Ishikawa (cell line): ENCODE measurements at regions not wholly inside any gene's neighbourhood (a gene's known extent, or its start where the extent isn't known, plus 50 kb on each side); places are given as distances from the start of the nearest gene placed in this dataset.

Source experiments
- CEBPB ChIP-seq: IDR thresholded peaks from 2 replicates; pipeline ENCODE4 v1.6.1; 2012
- MAX ChIP-seq: IDR thresholded peaks from 2 replicates; pipeline ENCODE4 v1.6.1; 2012
- RAD21 ChIP-seq: IDR thresholded peaks from 2 replicates; pipeline ENCODE4 v1.6.1; 2012; ENCODE audit warnings: low read depth
- REST ChIP-seq: IDR thresholded peaks from 2 replicates; pipeline ENCODE4 v1.6.1; 2012; ENCODE audit warnings: low read depth, mild to moderate bottlenecking
- TCF12 ChIP-seq: IDR thresholded peaks from 2 replicates; pipeline ENCODE4 v1.6.1; 2012; ENCODE audit warnings: low read depth
- TEAD4 ChIP-seq: IDR thresholded peaks from 2 replicates; pipeline ENCODE4 v1.6.1; 2012

DNA sequence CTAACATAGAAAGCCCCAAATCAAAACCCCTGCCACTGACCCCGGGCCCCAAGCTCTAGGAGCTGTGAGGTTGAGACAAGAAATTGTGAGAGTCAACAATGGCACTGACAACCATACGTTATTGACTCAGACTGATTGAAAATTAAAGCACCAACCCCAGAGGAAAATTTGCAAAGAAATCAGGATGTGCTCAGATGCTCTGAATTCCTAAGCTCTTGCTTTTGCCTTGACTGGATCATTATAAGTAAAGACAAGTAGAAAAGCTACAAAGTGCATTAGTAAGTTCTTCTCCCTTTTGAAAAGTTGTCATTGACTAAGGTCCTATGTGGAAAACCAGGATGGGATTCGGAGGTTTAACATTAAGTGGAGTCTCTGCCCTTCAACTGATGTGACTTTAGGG, 130.2 kb downstream of the SAMD9 start:
- TF ChIP-seq REST = no peak
- TF ChIP-seq MAX = no peak
- TF ChIP-seq RAD21 = no peak
- no peak for TF ChIP-seq CEBPB
- no peak for TF ChIP-seq TCF12
- TF ChIP-seq TEAD4 = no peak
